Gastrocnemius medialis (tissue), 4 donors: ENCODE measurements at regions not wholly inside any gene's neighbourhood (a gene's known extent, or its start where the extent isn't known, plus 50 kb on each side); places are given as distances from the start of the nearest gene placed in this dataset.

ENCODE experiments used
- ATAC-seq, 2 donors: fragments of 150-250 bp; one replicate each; pipeline ENCODE4 v1.9.1; 2016
- DNase-seq, 2 donors: peaks; one replicate each; pipeline ENCODE4 v3.0.0-alpha.2; 2019
- H3K27ac ChIP-seq, 4 donors: fragments of 200-600 bp; sonication (generic); 1 replicate in 1 of 4; 2 replicates in 3 of 4; pipeline ENCODE4 v1.5.1; 2016 to 2018; ENCODE audit warnings: mild to moderate bottlenecking in 2 of 4, moderate library complexity in 1 of 4
- H3K27me3 ChIP-seq, 3 donors: fragments of 200-600 bp; sonication (generic) in 2 of 3; 1 replicate in 1 of 3; 2 replicates in 2 of 3; pipeline versions ENCODE4 v1.5.1 to v1.6.0; 2016 to 2019; ENCODE audit warnings: mild to moderate bottlenecking in 1 of 3, moderate library complexity in 1 of 3
- H3K36me3 ChIP-seq, 2 donors: fragments of 200-600 bp; sonication (generic) in 1 of 2; one replicate each; pipeline ENCODE4 v1.5.1; 2017 to 2018
- H3K4me1 ChIP-seq, 2 donors: fragments of 200-600 bp; sonication (generic) in 1 of 2; one replicate each; pipeline ENCODE4 v1.5.1; 2016 to 2017; ENCODE audit warnings: mild to moderate bottlenecking in 2 of 2
- H3K4me3 ChIP-seq, 4 donors: fragments of 200-600 bp; sonication (generic) in 3 of 4; 1 replicate in 1 of 4; 2 replicates in 3 of 4; pipeline ENCODE4 v1.5.1; 2016 to 2019; ENCODE audit warnings: mild to moderate bottlenecking in 2 of 4
- H3K9me3 ChIP-seq, 3 donors: fragments of 200-600 bp; sonication (generic) in 2 of 3; 1 replicate in 1 of 3; 2 replicates in 2 of 3; pipeline ENCODE4 v1.5.1; 2016 to 2019
- CTCF ChIP-seq, 5 experiments: fragments of 450-650 bp in 3 of 5; fragments of 200-600 bp in 2 of 5; sonication (generic) in 2 of 5; IDR thresholded peaks in 4 of 5; conservative IDR thresholded peaks in 1 of 5; 1 replicate in 4 of 5; 2 replicates in 1 of 5; pipeline ENCODE4 v1.5.1; 2016 to 2019; ENCODE audit warnings: antibody characterized with exemption in 5 of 5, mild to moderate bottlenecking in 3 of 5, moderate library complexity in 3 of 5
- POLR2A ChIP-seq, 2 donors: fragments of 450-650 bp; IDR thresholded peaks; one replicate each; pipeline ENCODE4 v1.6.1; 2017; ENCODE audit warnings: antibody characterized with exemption in 2 of 2, mild to moderate bottlenecking in 2 of 2, moderate library complexity in 2 of 2
- in situ Hi-C, 4 donors: fragments of 200-750 bp; cut with MboI; loops; one replicate each; pipeline versions ENCODE4 v1.15.0 to v1.8.0; 2017; ENCODE audit warnings: low sequenced_read_pairs in 4 of 4
- intact Hi-C: fragments of 100-400 bp; cut with DNase I; formaldehyde crosslinking; loops from one replicate; pipeline ENCODE4 v1.15.1; 2023; ENCODE audit warnings: low total_unique reads

GRCh38 chr5:36756848-36757247, 119.7 kb upstream of the NIPBL start:
- Histone ChIP-seq H3K27me3 (no peaks in the 10 kb centered on the region), H3K27ac (no peak overlapping the region), H3K4me3 (no peak overlapping the region), H3K4me1 (no peaks in the 10 kb centered on the region), H3K36me3 (no peaks in the 10 kb centered on the region), H3K9me3 (no peaks in the 10 kb centered on the region)
- DNase-seq (no peak), ATAC-seq (no peak)
- in situ Hi-C loops = no loop called here
- intact Hi-C loops = no loop called here
- TF ChIP-seq CTCF (IDR thresholded peaks at IDR 0.05 in 4 of 5, conservative IDR thresholded peaks at IDR 0.05 in 1 of 5) (no peak), POLR2A (IDR thresholded peaks at IDR 0.05) (no peak)

DNA sequence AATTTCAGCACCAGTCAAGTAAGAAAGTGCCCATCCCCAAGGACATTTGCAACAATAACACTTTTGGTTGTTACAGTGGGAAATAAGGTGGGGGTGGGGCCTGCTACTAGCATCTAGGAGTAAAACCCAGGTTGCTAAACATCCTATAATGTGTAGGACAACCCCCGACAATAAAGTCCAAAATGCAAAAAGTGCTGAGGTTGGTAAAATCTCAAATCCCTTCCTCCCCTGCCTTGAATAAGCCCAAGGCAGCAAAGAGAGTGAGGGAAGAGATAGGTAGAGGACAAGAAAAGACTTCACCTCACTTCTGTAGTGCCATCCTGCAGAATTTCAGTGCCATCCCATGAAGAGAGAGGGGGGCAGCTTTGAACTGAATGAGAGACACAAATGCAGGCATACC, 117.5 kb upstream of the NIPBL start:
- no peak for ATAC-seq
- no peak for TF ChIP-seq POLR2A (IDR thresholded peaks at IDR 0.05)
- TF ChIP-seq CTCF (IDR thresholded peaks at IDR 0.05 in 4 of 5, conservative IDR thresholded peaks at IDR 0.05 in 1 of 5) = no peak
- DNase-seq = no peak
- Histone ChIP-seq H3K27ac (no peak overlapping the region), H3K4me1 (no peaks in the 10 kb centered on the region), H3K9me3 (no peaks in the 10 kb centered on the region), H3K27me3 (no peaks in the 10 kb centered on the region), H3K36me3 (no peaks in the 10 kb centered on the region), H3K4me3 (no peak overlapping the region)
- intact Hi-C loops = no loop called here
- in situ Hi-C loops = no loop called here

- DNase-seq (no peak), ATAC-seq (no peak)
- H3K27ac ChIP-seq = no peak overlapping the region
- no peaks in the 10 kb centered on the region for H3K27me3 ChIP-seq
- H3K4me3 ChIP-seq = no peak overlapping the region
- H3K36me3 ChIP-seq = no peaks in the 10 kb centered on the region
- intact Hi-C loops = no loop called here
- no peaks in the 10 kb centered on the region for H3K4me1 ChIP-seq
- TF ChIP-seq POLR2A (IDR thresholded peaks at IDR 0.05) = no peak
- no peaks in the 10 kb centered on the region for H3K9me3 ChIP-seq
- in situ Hi-C loops = no loop called here
Observed at GRCh38 chr5:36763454-36763853, 113.1 kb upstream of the NIPBL start.

DNA sequence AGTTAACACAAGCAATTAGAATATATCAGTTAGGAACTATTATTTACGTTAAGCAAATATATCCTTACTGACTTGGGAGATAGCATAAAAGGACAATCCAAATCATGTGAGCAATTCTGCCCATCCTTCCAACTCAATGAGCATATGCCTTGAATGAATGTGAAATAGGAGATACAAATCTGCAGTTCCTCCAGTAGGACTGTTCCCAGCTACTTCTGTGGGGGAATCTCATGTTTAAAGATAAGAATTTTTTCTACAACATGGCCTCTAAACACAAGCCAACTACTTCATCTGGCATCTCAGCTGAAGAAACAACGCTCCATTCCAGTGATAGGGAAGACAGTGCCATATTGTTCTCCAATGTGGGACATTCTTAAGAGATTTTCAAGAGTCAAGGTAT, 110.7 kb upstream of the NIPBL start:
- ATAC-seq (no peak), DNase-seq (no peak)
- Histone ChIP-seq H3K36me3 (no peaks in the 10 kb centered on the region), H3K4me1 (no peaks in the 10 kb centered on the region), H3K27ac (no peak overlapping the region), H3K9me3 (no peaks in the 10 kb centered on the region), H3K27me3 (no peaks in the 10 kb centered on the region), H3K4me3 (no peak overlapping the region)
- no peak for TF ChIP-seq POLR2A (IDR thresholded peaks at IDR 0.05)
- no peak for TF ChIP-seq CTCF (IDR thresholded peaks at IDR 0.05 in 4 of 5, conservative IDR thresholded peaks at IDR 0.05 in 1 of 5)
- in situ Hi-C loops (no loop called here), intact Hi-C loops (no loop called here)

GRCh38 chr5:36766981-36767380, 109.6 kb upstream of the NIPBL start:
- no peak for DNase-seq
- Histone ChIP-seq H3K9me3 (no peaks in the 10 kb centered on the region), H3K4me1 (no peaks in the 10 kb centered on the region), H3K27ac (no peak overlapping the region), H3K27me3 (no peaks in the 10 kb centered on the region), H3K36me3 (no peaks in the 10 kb centered on the region), H3K4me3 (no peak overlapping the region)
- ATAC-seq = no peak
- TF ChIP-seq CTCF (IDR thresholded peaks at IDR 0.05 in 4 of 5, conservative IDR thresholded peaks at IDR 0.05 in 1 of 5) (no peak), POLR2A (IDR thresholded peaks at IDR 0.05) (no peak)
- in situ Hi-C loops = no loop called here
- intact Hi-C loops = no loop called here
